ENCODE measurements at regions not wholly inside any gene's neighbourhood (a gene's known extent, or its start where the extent isn't known, plus 50 kb on each side); places are given as distances from the start of the nearest gene placed in this dataset.

- no peak overlapping the region for H3K9ac ChIP-seq (ENCODE audit: control insufficient read depth, insufficient read depth, low read length)
- H3K9me3 ChIP-seq (replicated peaks; ENCODE audit: control insufficient read depth, insufficient read depth, low read length), result no peaks in the 10 kb centered on the region
- no peak overlapping the region for H3K4me2 ChIP-seq (ENCODE audit: control insufficient read depth, insufficient read depth)
- H3K79me2 ChIP-seq (ENCODE audit: control insufficient read depth, insufficient read depth, low read length), result no peaks in the 10 kb centered on the region
- SMC1A ChIA-PET (ENCODE audit: uncharacterized antibody, unreplicated experiment), result interaction anchor here (0.6 kb wide), 1 partner anchor 67 kb away, joined by 3 read pairs; no protein-coding TSS in a partner anchor
- H3K27me3 ChIP-seq (replicated peaks in 1 of 2; ENCODE audit: control insufficient read depth in 2 of 2, insufficient read depth in 2 of 2, low read length in 1 of 2), result no peaks in the 10 kb centered on the region; a peak in 2 of 4 replicates
- no peaks in the 10 kb centered on the region for H3K36me3 ChIP-seq (ENCODE audit: control insufficient read depth in 2 of 2, insufficient read depth in 2 of 2, low read length in 1 of 2)
- H3K4me3 ChIP-seq, result no peak overlapping the region
- BruUV-seq (replicated peaks), result no TSS peak
- no peak overlapping the region for H3K27ac ChIP-seq (ENCODE audit: control insufficient read depth, insufficient read depth)
- TF ChIP-seq ATF7 (IDR thresholded peaks at IDR 0.05; ENCODE audit: low read depth) (no peak), RB1 (IDR thresholded peaks at IDR 0.05; ENCODE audit: borderline replicate concordance) (no peak), BMI1 (IDR thresholded peaks at IDR 0.05; ENCODE audit: borderline replicate concordance) (no peak), IRF3 (IDR thresholded peaks at IDR 0.05) (no peak), GATAD2B (conservative IDR thresholded peaks at IDR 0.05; ENCODE audit: low read depth) (no peak), TAF1 (IDR thresholded peaks at IDR 0.05; ENCODE audit: borderline replicate concordance, low read depth, low read length) (no peak), SMC3 (IDR thresholded peaks at IDR 0.05; ENCODE audit: borderline replicate concordance, low read length) (no peak), BCL11A (IDR thresholded peaks at IDR 0.05; ENCODE audit: low read depth, low read length) (no peak), ZNF384 (IDR thresholded peaks at IDR 0.05; ENCODE audit: borderline replicate concordance, low read depth, low read length) (no peak), BACH1 (IDR thresholded peaks at IDR 0.05; ENCODE audit: borderline replicate concordance) (no peak), CREB1 (IDR thresholded peaks at IDR 0.05; ENCODE audit: low read depth) (no peak), YBX1 (IDR thresholded peaks at IDR 0.05) (no peak)
- TF ChIP-seq, protein P1, sequence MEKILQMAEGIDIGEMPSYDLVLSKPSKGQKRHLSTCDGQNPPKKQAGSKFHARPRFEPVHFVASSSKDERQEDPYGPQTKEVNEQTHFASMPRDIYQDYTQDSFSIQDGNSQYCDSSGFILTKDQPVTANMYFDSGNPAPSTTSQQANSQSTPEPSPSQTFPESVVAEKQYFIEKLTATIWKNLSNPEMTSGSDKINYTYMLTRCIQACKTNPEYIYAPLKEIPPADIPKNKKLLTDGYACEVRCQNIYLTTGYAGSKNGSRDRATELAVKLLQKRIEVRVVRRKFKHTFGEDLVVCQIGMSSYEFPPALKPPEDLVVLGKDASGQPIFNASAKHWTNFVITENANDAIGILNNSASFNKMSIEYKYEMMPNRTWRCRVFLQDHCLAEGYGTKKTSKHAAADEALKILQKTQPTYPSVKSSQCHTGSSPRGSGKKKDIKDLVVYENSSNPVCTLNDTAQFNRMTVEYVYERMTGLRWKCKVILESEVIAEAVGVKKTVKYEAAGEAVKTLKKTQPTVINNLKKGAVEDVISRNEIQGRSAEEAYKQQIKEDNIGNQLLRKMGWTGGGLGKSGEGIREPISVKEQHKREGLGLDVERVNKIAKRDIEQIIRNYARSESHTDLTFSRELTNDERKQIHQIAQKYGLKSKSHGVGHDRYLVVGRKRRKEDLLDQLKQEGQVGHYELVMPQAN (conservative IDR thresholded peaks at IDR 0.05), result no peak
- TF ChIP-seq, protein P2, sequence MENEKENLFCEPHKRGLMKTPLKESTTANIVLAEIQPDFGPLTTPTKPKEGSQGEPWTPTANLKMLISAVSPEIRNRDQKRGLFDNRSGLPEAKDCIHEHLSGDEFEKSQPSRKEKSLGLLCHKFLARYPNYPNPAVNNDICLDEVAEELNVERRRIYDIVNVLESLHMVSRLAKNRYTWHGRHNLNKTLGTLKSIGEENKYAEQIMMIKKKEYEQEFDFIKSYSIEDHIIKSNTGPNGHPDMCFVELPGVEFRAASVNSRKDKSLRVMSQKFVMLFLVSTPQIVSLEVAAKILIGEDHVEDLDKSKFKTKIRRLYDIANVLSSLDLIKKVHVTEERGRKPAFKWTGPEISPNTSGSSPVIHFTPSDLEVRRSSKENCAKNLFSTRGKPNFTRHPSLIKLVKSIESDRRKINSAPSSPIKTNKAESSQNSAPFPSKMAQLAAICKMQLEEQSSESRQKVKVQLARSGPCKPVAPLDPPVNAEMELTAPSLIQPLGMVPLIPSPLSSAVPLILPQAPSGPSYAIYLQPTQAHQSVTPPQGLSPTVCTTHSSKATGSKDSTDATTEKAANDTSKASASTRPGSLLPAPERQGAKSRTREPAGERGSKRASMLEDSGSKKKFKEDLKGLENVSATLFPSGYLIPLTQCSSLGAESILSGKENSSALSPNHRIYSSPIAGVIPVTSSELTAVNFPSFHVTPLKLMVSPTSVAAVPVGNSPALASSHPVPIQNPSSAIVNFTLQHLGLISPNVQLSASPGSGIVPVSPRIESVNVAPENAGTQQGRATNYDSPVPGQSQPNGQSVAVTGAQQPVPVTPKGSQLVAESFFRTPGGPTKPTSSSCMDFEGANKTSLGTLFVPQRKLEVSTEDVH (IDR thresholded peaks at IDR 0.05; ENCODE audit: low read depth, partially characterized antibody), result no peak
- TF ChIP-seq, protein P3, sequence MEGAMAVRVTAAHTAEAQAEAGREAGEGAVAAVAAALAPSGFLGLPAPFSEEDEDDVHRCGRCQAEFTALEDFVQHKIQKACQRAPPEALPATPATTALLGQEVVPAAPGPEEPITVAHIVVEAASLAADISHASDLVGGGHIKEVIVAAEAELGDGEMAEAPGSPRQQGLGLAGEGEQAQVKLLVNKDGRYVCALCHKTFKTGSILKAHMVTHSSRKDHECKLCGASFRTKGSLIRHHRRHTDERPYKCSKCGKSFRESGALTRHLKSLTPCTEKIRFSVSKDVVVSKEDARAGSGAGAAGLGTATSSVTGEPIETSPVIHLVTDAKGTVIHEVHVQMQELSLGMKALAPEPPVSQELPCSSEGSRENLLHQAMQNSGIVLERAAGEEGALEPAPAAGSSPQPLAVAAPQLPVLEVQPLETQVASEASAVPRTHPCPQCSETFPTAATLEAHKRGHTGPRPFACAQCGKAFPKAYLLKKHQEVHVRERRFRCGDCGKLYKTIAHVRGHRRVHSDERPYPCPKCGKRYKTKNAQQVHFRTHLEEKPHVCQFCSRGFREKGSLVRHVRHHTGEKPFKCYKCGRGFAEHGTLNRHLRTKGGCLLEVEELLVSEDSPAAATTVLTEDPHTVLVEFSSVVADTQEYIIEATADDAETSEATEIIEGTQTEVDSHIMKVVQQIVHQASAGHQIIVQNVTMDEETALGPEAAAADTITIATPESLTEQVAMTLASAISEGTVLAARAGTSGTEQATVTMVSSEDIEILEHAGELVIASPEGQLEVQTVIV (IDR thresholded peaks at IDR 0.05; ENCODE audit: borderline replicate concordance, partially characterized antibody), result no peak
- POLR2A ChIA-PET, result no interaction called here
- WGBS (ENCODE audit: insufficient coverage, insufficient replicate concordance, low lambda C conversion rate, missing lambda C conversion rate), result 69% methylated on average over 11 of the region's 11 CpGs
- RAD21 ChIA-PET (ENCODE audit: unreplicated experiment), result no interaction called here
- ATAC-seq (no peak), FAIRE-seq (no peak), DNase-seq (ENCODE audit: low read depth, low spot score) (no peak)
- intact Hi-C loops (cut with micrococcal nuclease; ENCODE audit: unreplicated experiment) (no loop called here), in situ Hi-C loops (cut with MboI) (no loop called here)
- no peak overlapping the region for H2AFZ ChIP-seq (ENCODE audit: control insufficient read depth, low read depth, low read length)
- H3K4me1 ChIP-seq (ENCODE audit: control insufficient read depth, insufficient read depth, low read length), result no peaks in the 10 kb centered on the region
- CTCF ChIA-PET, result interaction anchor here (0.9 kb wide), 1 partner anchor 101 kb away, joined by 3 read pairs; no protein-coding TSS in a partner anchor
- no peaks in the 10 kb centered on the region for H4K20me1 ChIP-seq (ENCODE audit: control insufficient read depth, insufficient read depth)
These were observed 51.2 kb upstream of the LRP8 start for GRCh38 chr1:53378932-53379661.
